CD4-positive, alpha-beta T cell treated with Interleukin-17A for 4 hours (primary cell): ENCODE measurements at regions not wholly inside any gene's neighbourhood (a gene's known extent, or its start where the extent isn't known, plus 50 kb on each side); places are given as distances from the start of the nearest gene placed in this dataset.
"Not testable (repeated sequence)": the region's sequence is repeated elsewhere in the genome, so short reads cannot be mapped to it uniquely, and the experiment has no call there.

ENCODE experiments used
- DNase-seq: peaks from one replicate; pipeline ENCODE4 v3.0.0-alpha.2; 2020; ENCODE audit warnings: mixed read lengths

GRCh38 chr10:90293616-90294015 lies 564.2 kb downstream of the HTR7 start:
- no peak for DNase-seq

- DNase-seq, result not testable (repeated sequence)
These were observed 562.9 kb downstream of the HTR7 start for GRCh38 chr10:90294821-90295540.

- DNase-seq, result not testable (repeated sequence)
These were observed 555.8 kb downstream of the HTR7 start for GRCh38 chr10:90302031-90302430.

GRCh38 chr10:90302758-90303481 lies 554.9 kb downstream of the HTR7 start:
- DNase-seq, result no peak

- DNase-seq, result no peak
These were observed 553.3 kb downstream of the HTR7 start for GRCh38 chr10:90304533-90304932.

- no peak for DNase-seq
These were observed 551.7 kb downstream of the HTR7 start for GRCh38 chr10:90306187-90306586.

GRCh38 chr10:90308223-90308622 lies 549.6 kb downstream of the HTR7 start:
- no peak for DNase-seq

- DNase-seq, result no peak
These were observed 544.1 kb downstream of the HTR7 start for GRCh38 chr10:90313576-90314325.

- DNase-seq, result no peak
These were observed 543.1 kb downstream of the HTR7 start for GRCh38 chr10:90314718-90315117.

- no peak for DNase-seq
These were observed 540.7 kb downstream of the HTR7 start for GRCh38 chr10:90317172-90317571.

GRCh38 chr10:90318659-90319058 lies 539.2 kb downstream of the HTR7 start:
- no peak for DNase-seq

- DNase-seq, result no peak
These were observed 538.5 kb downstream of the HTR7 start for GRCh38 chr10:90319188-90319914.

GRCh38 chr10:90321132-90321816 lies 536.6 kb downstream of the HTR7 start:
- no peak for DNase-seq

- no peak for DNase-seq
These were observed 531.2 kb downstream of the HTR7 start for GRCh38 chr10:90326498-90327267.

GRCh38 chr10:90327611-90328010 lies 530.2 kb downstream of the HTR7 start:
- DNase-seq, result no peak

GRCh38 chr10:90328459-90328858 lies 529.4 kb downstream of the HTR7 start:
- DNase-seq, result no peak

GRCh38 chr10:90328896-90329295 lies 528.9 kb downstream of the HTR7 start:
- no peak for DNase-seq

- no peak for DNase-seq
These were observed 520.5 kb downstream of the HTR7 start for GRCh38 chr10:90337316-90337715.

GRCh38 chr10:90342480-90342879 lies 515.4 kb downstream of the HTR7 start:
- no peak for DNase-seq

GRCh38 chr10:90344226-90344625 lies 513.6 kb downstream of the HTR7 start:
- no peak for DNase-seq

- no peak for DNase-seq
These were observed 510.6 kb downstream of the HTR7 start for GRCh38 chr10:90347239-90347638.

- no peak for DNase-seq
These were observed 507.7 kb downstream of the HTR7 start for GRCh38 chr10:90350122-90350521.
